CD8-positive, alpha-beta memory T cell (primary cell): ENCODE measurements at regions not wholly inside any gene's neighbourhood (a gene's known extent, or its start where the extent isn't known, plus 50 kb on each side); places are given as distances from the start of the nearest gene placed in this dataset.
A peak's percentile ranks its signal among the peaks of the same experiment; 100 is the strongest.

Source experiments
- CTCF ChIA-PET: fragments of 350-600 bp; sonication (Branson Sonifier 250); formaldehyde crosslinking; loops from one replicate; lab custom pipeline; 2021; ENCODE audit warnings: antibody characterized with exemption; lab: Charles Lee
- POLR2A ChIA-PET: fragments of 350-600 bp; sonication (Branson Sonifier 250); formaldehyde crosslinking; loops from one replicate; lab custom pipeline; 2021; ENCODE audit warnings: antibody characterized with exemption; lab: Charles Lee
- DNase-seq, 5 donors: peaks; one replicate each; pipeline versions ENCODE4 v3.0.0 to v3.0.0-alpha.2; 2020 to 2022; ENCODE audit warnings: mixed read lengths in 1 of 5
- H3K27ac ChIP-seq: one replicate; pipeline ENCODE4 v1.7.0; 2013; ENCODE audit warnings: low read depth, mild to moderate bottlenecking, low read length, moderate library complexity
- H3K27me3 ChIP-seq: 2 replicates; pipeline ENCODE4 v1.7.0; 2013; ENCODE audit warnings: low read length, mild to moderate bottlenecking; ENCODE audit not compliant: insufficient read depth, poor library complexity, severe bottlenecking
- H3K36me3 ChIP-seq: 2 replicates; pipeline ENCODE4 v1.7.0; 2013; ENCODE audit warnings: mild to moderate bottlenecking, low read length, moderate library complexity; ENCODE audit not compliant: insufficient read depth
- H3K4me1 ChIP-seq: 2 replicates; pipeline ENCODE4 v1.7.0; 2013; ENCODE audit warnings: mild to moderate bottlenecking, low read length, moderate library complexity; ENCODE audit not compliant: insufficient read depth
- H3K4me3 ChIP-seq: 2 replicates; pipeline ENCODE4 v1.7.0; 2013; ENCODE audit warnings: mild to moderate bottlenecking, low read length
- H3K9me3 ChIP-seq: 2 replicates; pipeline ENCODE4 v1.7.0; 2013; ENCODE audit warnings: mild to moderate bottlenecking, low read length
- H3K27ac Mint-ChIP-seq, 8 donors: one replicate each; pipeline ENCODE4 v1.8.0; 2020 to 2021; ENCODE audit warnings: mixed read lengths in 8 of 8, mild to moderate bottlenecking in 6 of 8, inconsistent platforms in 3 of 8, moderate library complexity in 3 of 8
- H3K27me3 Mint-ChIP-seq, 2 donors: one replicate each; pipeline ENCODE4 v1.8.0; 2020 to 2021; ENCODE audit warnings: mixed read lengths in 2 of 2, mild to moderate bottlenecking in 1 of 2, moderate library complexity in 1 of 2
- H3K36me3 Mint-ChIP-seq, 3 donors: one replicate each; pipeline ENCODE4 v1.8.0; 2020 to 2021; ENCODE audit warnings: mixed read lengths in 3 of 3, inconsistent platforms in 1 of 3, mild to moderate bottlenecking in 1 of 3
- H3K4me1 Mint-ChIP-seq, 3 donors: one replicate each; pipeline ENCODE4 v1.8.0; 2020 to 2021; ENCODE audit warnings: mixed read lengths in 3 of 3, inconsistent platforms in 1 of 3, mild to moderate bottlenecking in 1 of 3
- H3K4me3 Mint-ChIP-seq, 7 donors: one replicate each; pipeline ENCODE4 v1.8.0; 2020 to 2021; ENCODE audit warnings: mixed read lengths in 7 of 7, mild to moderate bottlenecking in 6 of 7, moderate library complexity in 4 of 7, inconsistent platforms in 2 of 7
- H3K9me3 Mint-ChIP-seq, 5 donors: one replicate each; pipeline ENCODE4 v1.8.0; 2020 to 2022; ENCODE audit warnings: mixed read lengths in 5 of 5, mild to moderate bottlenecking in 3 of 5, moderate library complexity in 2 of 5, inconsistent platforms in 1 of 5

DNA sequence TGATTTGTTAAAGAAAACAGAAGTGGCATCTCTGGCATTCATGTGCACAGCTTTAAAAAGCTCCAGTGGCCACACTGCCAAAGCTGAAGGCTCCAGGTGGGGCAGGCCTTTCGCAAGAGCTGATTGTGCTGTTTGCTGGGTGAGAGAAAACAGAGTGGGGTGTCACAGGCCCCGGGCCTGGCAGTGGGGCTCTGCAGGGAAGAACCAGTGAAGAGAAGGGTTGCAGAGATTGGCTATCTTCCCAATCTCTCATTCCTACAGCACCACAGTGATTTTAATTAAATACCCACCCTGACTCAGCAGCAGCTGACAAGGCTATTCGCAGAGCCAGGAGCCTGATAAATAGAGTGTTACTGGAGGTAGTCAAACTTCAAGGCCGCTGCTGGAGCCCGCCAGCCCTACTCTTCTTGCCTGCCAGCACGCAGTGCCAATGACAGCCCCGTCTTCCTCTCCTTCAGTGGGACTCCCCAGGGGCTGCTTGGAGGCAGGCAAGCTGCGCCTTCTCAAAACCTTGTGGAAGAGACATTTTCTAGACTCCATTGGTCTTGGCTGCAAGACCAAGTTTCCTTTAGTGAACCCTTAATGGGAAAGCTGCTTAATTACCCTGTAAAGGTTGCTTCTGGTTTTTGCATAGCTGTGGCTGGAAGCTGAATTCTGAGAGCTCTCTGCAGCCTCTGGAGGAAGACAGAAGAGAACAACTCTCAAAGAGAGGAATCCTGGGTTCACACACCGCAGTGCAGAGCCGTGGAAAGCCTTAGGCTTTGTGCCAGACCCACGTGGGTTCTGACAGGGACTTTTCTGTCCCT is 225.8 kb upstream of the SLCO3A1 start:
- Histone ChIP-seq H3K27ac (no peak overlapping the region), H3K9me3 (no peaks in the 10 kb centered on the region), H3K36me3 (no peaks in the 10 kb centered on the region), H3K4me3 (no peak overlapping the region), H3K27me3 (no peaks in the 10 kb centered on the region), H3K4me1 (no peaks in the 10 kb centered on the region)
- peaks cover 0 to 4% of the 10 kb centered on the region in 2 donors for H3K27me3 Mint-ChIP-seq
- H3K4me3 Mint-ChIP-seq, result no peak overlapping the region
- DNase-seq, result no peak
- H3K4me1 Mint-ChIP-seq, result no peaks in the 10 kb centered on the region
- ChIA-PET POLR2A (no interaction called here), CTCF (interaction anchor here (1.1 kb wide), 1 partner anchor 325 kb away, joined by 3 read pairs; no protein-coding TSS in a partner anchor)
- H3K27ac Mint-ChIP-seq, result peak overlapping the region in 1 of 8 donors; percentile 86
- no peaks in the 10 kb centered on the region for H3K9me3 Mint-ChIP-seq
- H3K36me3 Mint-ChIP-seq, result no peaks in the 10 kb centered on the region

DNA sequence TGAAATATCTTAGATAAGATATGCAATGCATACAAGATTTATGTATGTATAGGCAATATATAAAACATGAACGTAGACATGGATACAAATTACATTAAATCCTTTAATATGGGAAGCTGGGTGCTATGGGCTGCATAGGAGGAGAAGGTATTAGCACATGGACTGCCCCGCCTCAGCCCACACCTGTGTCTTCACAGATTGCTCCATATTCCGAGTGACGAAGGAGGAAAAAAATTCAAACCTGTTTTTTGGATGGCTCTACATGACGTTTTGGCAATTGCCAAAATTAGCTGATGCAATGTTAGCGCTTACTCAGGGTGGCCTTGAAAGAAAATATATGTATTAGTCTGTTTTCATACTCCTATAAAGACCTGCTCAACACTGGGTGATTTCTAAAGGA is 223.4 kb upstream of the SLCO3A1 start:
- no peak for DNase-seq
- no peaks in the 10 kb centered on the region for H3K36me3 ChIP-seq
- no peak overlapping the region for H3K27ac ChIP-seq
- H3K4me3 ChIP-seq, result no peak overlapping the region
- Mint-ChIP-seq H3K4me1 (no peaks in the 10 kb centered on the region), H3K36me3 (no peaks in the 10 kb centered on the region), H3K9me3 (no peaks in the 10 kb centered on the region), H3K27ac (no peak overlapping the region), H3K4me3 (no peak overlapping the region), H3K27me3 (peaks cover 0 to 5% of the 10 kb centered on the region in 2 donors)
- H3K9me3 ChIP-seq, result no peaks in the 10 kb centered on the region
- no peaks in the 10 kb centered on the region for H3K4me1 ChIP-seq
- no peaks in the 10 kb centered on the region for H3K27me3 ChIP-seq
- ChIA-PET CTCF (no interaction called here), POLR2A (no interaction called here)

DNA sequence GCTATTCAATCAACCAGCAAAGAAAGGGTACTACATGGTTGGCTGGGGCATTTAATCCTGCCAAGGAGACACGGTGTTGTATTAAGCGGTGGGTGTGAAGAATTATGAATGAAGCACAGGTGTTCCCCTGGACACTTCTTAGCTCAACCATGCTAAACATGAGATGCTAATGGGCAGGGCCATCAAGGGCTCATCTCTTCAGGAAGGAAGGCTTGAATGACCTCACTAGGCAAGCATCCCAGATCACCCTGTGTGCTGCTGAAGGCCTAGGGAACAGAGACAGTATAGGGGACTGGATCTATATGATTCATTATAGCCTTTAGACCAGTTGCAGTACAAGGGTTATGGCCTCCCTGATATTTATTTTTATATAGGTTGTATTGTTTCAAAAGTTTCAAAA is 221.3 kb upstream of the SLCO3A1 start:
- ChIA-PET POLR2A (no interaction called here), CTCF (no interaction called here)
- Histone ChIP-seq H3K36me3 (no peaks in the 10 kb centered on the region), H3K27ac (no peak overlapping the region), H3K4me3 (no peak overlapping the region), H3K27me3 (no peaks in the 10 kb centered on the region), H3K9me3 (no peaks in the 10 kb centered on the region), H3K4me1 (no peaks in the 10 kb centered on the region)
- Mint-ChIP-seq H3K4me1 (no peaks in the 10 kb centered on the region), H3K27ac (no peak overlapping the region), H3K36me3 (no peaks in the 10 kb centered on the region), H3K27me3 (peaks cover 5 to 14% of the 10 kb centered on the region in 2 donors), H3K9me3 (no peaks in the 10 kb centered on the region), H3K4me3 (no peak overlapping the region)
- DNase-seq, result no peak

DNA sequence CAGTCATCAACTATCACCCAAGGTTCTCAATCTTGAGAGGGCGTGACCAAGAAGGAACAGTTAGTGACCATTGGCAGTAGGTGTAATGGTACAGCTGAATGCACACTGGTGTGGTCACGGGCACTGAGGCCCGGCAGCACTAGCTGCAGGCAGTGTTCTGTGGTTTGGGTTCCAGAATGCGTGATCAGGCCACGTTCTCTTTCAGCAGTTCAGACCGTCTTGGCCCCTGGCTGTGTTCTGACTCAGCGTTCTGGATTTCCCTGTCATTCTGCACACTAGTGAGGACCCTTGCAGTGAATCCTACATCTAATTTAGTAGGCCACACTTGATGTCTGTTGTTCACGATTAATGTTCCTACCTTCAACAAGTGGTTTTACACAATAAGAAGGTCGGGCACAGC is 220.5 kb upstream of the SLCO3A1 start:
- Mint-ChIP-seq H3K4me1 (no peaks in the 10 kb centered on the region), H3K36me3 (no peaks in the 10 kb centered on the region), H3K9me3 (peaks cover 0 to 3% (median 0%) of the 10 kb centered on the region in 5 donors), H3K4me3 (no peak overlapping the region), H3K27ac (no peak overlapping the region), H3K27me3 (peaks cover 5 to 12% of the 10 kb centered on the region in 2 donors)
- Histone ChIP-seq H3K4me1 (no peaks in the 10 kb centered on the region), H3K9me3 (no peaks in the 10 kb centered on the region), H3K36me3 (no peaks in the 10 kb centered on the region), H3K4me3 (no peak overlapping the region), H3K27ac (no peak overlapping the region), H3K27me3 (no peaks in the 10 kb centered on the region)
- ChIA-PET POLR2A (no interaction called here), CTCF (no interaction called here)
- no peak for DNase-seq

DNA sequence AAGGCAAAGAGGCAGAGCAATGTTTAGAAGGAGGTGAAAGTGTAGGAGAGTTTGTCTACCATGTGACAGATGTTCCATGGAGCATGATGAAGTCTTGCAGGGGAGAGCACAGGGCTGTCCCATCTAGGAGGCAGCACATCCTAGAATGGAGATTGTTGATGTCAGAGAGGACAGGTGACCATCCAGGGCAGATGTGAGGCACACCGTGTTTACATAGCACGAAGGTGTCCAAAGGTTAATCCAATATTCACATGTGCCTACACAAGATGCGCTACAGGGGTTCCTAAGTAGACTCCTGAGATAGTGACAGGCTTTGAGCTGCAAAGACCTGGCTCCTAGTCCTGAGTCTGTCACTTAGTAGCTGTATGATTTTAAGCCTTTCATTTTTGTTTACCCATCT is 219.3 kb upstream of the SLCO3A1 start:
- CTCF ChIA-PET, result no interaction called here
- H3K27me3 Mint-ChIP-seq, result peaks cover 5 to 12% of the 10 kb centered on the region in 2 donors
- no peak for DNase-seq
- Histone ChIP-seq H3K4me1 (no peaks in the 10 kb centered on the region), H3K4me3 (no peak overlapping the region), H3K9me3 (no peaks in the 10 kb centered on the region), H3K27me3 (no peaks in the 10 kb centered on the region), H3K27ac (no peak overlapping the region), H3K36me3 (no peaks in the 10 kb centered on the region)
- no peaks in the 10 kb centered on the region for H3K4me1 Mint-ChIP-seq
- peaks cover 0 to 9% (median 0%) of the 10 kb centered on the region in 3 donors for H3K36me3 Mint-ChIP-seq
- no peak overlapping the region for H3K27ac Mint-ChIP-seq
- H3K9me3 Mint-ChIP-seq, result peaks cover 0 to 6% (median 0%) of the 10 kb centered on the region in 5 donors
- POLR2A ChIA-PET, result no interaction called here
- H3K4me3 Mint-ChIP-seq, result no peak overlapping the region

DNA sequence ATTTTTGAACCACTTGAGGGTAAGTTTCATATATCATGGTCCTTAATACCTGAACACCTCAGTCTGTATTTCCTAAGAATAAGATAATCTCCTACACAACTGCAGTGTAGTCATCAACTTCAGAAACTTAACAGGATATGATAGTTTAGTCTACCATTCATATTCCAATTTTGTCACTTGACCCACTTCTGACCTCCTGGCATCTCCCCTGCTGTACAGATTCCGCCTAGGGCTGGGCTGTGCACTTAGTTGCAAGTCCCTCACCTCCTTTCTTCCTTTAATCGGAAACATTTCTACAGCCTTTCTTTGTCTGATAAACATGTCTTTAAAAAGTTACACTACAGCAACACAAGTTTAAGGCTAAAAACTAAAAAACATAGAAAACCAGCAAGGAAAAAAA is 218.4 kb upstream of the SLCO3A1 start:
- no peak overlapping the region for H3K27ac Mint-ChIP-seq

DNA sequence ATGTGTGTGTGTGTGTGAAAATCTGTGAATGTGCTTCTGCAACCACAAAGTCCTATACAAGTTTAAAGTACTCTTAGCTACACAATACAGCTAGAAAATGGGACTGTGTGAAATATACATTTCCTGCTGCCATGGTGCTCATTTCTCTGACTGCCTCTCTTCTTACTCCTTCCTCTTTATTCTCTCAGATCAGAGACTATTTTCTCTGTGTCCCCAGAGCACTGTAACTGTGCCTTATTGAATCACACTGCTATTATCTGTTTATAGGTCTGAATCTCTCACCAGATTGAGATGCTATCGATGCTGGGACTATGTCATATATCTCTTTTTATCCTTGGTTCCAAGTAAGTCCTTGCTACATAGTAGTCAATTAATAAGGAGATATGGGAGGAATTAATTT is 217.9 kb upstream of the SLCO3A1 start:
- no peak overlapping the region for H3K27ac Mint-ChIP-seq
- Histone ChIP-seq H3K9me3 (no peaks in the 10 kb centered on the region), H3K4me3 (no peak overlapping the region), H3K36me3 (no peaks in the 10 kb centered on the region), H3K27ac (no peak overlapping the region), H3K4me1 (no peaks in the 10 kb centered on the region), H3K27me3 (no peaks in the 10 kb centered on the region)
- H3K27me3 Mint-ChIP-seq, result peaks cover 5 to 12% of the 10 kb centered on the region in 2 donors
- POLR2A ChIA-PET, result no interaction called here
- DNase-seq, result no peak
- CTCF ChIA-PET, result no interaction called here
- H3K4me1 Mint-ChIP-seq, result no peaks in the 10 kb centered on the region
- peaks cover 0 to 13% (median 4%) of the 10 kb centered on the region in 5 donors for H3K9me3 Mint-ChIP-seq
- H3K4me3 Mint-ChIP-seq, result no peak overlapping the region
- peaks cover 0 to 19% (median 0%) of the 10 kb centered on the region in 3 donors for H3K36me3 Mint-ChIP-seq

More for the DNA sequence above, 218.4 kb upstream of the SLCO3A1 start:
- POLR2A ChIA-PET, result no interaction called here
- DNase-seq, result no peak
- Mint-ChIP-seq H3K9me3 (peaks cover 0 to 10% (median 1%) of the 10 kb centered on the region in 5 donors), H3K36me3 (peaks cover 0 to 14% (median 0%) of the 10 kb centered on the region in 3 donors), H3K4me1 (no peaks in the 10 kb centered on the region), H3K4me3 (no peak overlapping the region), H3K27me3 (peaks cover 5 to 12% of the 10 kb centered on the region in 2 donors)
- H3K4me1 ChIP-seq, result no peaks in the 10 kb centered on the region
- H3K36me3 ChIP-seq, result no peaks in the 10 kb centered on the region
- H3K4me3 ChIP-seq, result no peak overlapping the region
- CTCF ChIA-PET, result no interaction called here
- H3K27ac ChIP-seq, result no peak overlapping the region
- no peaks in the 10 kb centered on the region for H3K9me3 ChIP-seq
- H3K27me3 ChIP-seq, result no peaks in the 10 kb centered on the region

DNA sequence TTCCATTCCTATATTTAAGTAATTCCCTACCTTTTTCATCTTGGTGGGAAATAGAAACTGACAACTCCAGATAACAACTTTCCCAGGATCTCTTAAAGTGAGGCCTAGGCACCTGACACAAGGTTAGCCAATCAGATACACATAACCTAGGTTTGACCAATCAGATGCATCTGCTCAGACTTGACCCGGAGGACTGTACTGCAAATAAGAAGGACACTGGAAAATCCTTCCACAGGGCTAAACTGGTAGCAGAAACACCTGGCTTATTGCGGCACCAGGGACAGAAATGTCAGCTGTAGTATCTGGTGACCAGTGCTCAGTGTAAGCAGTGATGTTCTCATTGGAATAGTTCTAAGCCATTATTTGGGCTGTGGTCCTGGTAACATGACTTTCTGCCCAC is 204.5 kb upstream of the SLCO3A1 start:
- Mint-ChIP-seq H3K27ac (no peak overlapping the region), H3K27me3 (peaks cover 2 to 37% of the 10 kb centered on the region in 2 donors), H3K4me1 (no peaks in the 10 kb centered on the region), H3K36me3 (peaks cover 0 to 5% (median 0%) of the 10 kb centered on the region in 3 donors), H3K9me3 (no peaks in the 10 kb centered on the region), H3K4me3 (no peak overlapping the region)
- Histone ChIP-seq H3K4me1 (no peaks in the 10 kb centered on the region), H3K4me3 (no peak overlapping the region), H3K9me3 (no peaks in the 10 kb centered on the region), H3K27ac (no peak overlapping the region), H3K27me3 (no peaks in the 10 kb centered on the region), H3K36me3 (no peaks in the 10 kb centered on the region)
- POLR2A ChIA-PET, result no interaction called here
- DNase-seq, result no peak
- CTCF ChIA-PET, result no interaction called here
